Liver (tissue), 3 donors: ENCODE measurements at regions not wholly inside any gene's neighbourhood (a gene's known extent, or its start where the extent isn't known, plus 50 kb on each side); places are given as distances from the start of the nearest gene placed in this dataset.

Source experiments
- JUND ChIP-seq, 2 donors: IDR thresholded peaks; 2 replicates each; pipeline ENCODE4 v1.6.1; 2016; ENCODE audit warnings: antibody characterized with exemption in 2 of 2
- NR2F2 ChIP-seq: IDR thresholded peaks from 2 replicates; pipeline ENCODE4 v1.6.1; 2016; ENCODE audit warnings: antibody characterized with exemption
- YY1 ChIP-seq: IDR thresholded peaks from 2 replicates; pipeline ENCODE4 v1.6.1; 2016; ENCODE audit warnings: antibody characterized with exemption, mild to moderate bottlenecking
- TF ChIP-seq, protein P1 (sequence below): fragments of 150-350 bp; IDR thresholded peaks from 2 replicates; pipeline ENCODE4 v1.5.1; 2017; ENCODE audit warnings: improper control_type of control experiment, low read depth, low read length; ENCODE audit not compliant: missing input control
- TF ChIP-seq, protein P2 (sequence below): IDR thresholded peaks from 2 replicates; pipeline ENCODE4 v1.6.1; 2016; ENCODE audit warnings: antibody characterized with exemption
- TF ChIP-seq, protein P3 (sequence below): IDR thresholded peaks from 2 replicates; pipeline ENCODE4 v1.6.1; 2016; ENCODE audit warnings: antibody characterized with exemption
- TF ChIP-seq, protein P4 (sequence below): IDR thresholded peaks from 2 replicates; pipeline ENCODE4 v1.6.1; 2016; ENCODE audit warnings: antibody characterized with exemption, mild to moderate bottlenecking
- donor health status: healthy.
- donor health status: healthy.

- TF ChIP-seq, protein P1, sequence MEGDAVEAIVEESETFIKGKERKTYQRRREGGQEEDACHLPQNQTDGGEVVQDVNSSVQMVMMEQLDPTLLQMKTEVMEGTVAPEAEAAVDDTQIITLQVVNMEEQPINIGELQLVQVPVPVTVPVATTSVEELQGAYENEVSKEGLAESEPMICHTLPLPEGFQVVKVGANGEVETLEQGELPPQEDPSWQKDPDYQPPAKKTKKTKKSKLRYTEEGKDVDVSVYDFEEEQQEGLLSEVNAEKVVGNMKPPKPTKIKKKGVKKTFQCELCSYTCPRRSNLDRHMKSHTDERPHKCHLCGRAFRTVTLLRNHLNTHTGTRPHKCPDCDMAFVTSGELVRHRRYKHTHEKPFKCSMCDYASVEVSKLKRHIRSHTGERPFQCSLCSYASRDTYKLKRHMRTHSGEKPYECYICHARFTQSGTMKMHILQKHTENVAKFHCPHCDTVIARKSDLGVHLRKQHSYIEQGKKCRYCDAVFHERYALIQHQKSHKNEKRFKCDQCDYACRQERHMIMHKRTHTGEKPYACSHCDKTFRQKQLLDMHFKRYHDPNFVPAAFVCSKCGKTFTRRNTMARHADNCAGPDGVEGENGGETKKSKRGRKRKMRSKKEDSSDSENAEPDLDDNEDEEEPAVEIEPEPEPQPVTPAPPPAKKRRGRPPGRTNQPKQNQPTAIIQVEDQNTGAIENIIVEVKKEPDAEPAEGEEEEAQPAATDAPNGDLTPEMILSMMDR: no peak
- TF ChIP-seq JUND (IDR thresholded peaks at IDR 0.05) (no peak), YY1 (no peak), NR2F2 (no peak)
- TF ChIP-seq, protein P2, sequence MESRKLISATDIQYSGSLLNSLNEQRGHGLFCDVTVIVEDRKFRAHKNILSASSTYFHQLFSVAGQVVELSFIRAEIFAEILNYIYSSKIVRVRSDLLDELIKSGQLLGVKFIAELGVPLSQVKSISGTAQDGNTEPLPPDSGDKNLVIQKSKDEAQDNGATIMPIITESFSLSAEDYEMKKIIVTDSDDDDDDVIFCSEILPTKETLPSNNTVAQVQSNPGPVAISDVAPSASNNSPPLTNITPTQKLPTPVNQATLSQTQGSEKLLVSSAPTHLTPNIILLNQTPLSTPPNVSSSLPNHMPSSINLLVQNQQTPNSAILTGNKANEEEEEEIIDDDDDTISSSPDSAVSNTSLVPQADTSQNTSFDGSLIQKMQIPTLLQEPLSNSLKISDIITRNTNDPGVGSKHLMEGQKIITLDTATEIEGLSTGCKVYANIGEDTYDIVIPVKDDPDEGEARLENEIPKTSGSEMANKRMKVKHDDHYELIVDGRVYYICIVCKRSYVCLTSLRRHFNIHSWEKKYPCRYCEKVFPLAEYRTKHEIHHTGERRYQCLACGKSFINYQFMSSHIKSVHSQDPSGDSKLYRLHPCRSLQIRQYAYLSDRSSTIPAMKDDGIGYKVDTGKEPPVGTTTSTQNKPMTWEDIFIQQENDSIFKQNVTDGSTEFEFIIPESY: no peak
- TF ChIP-seq, protein P3, sequence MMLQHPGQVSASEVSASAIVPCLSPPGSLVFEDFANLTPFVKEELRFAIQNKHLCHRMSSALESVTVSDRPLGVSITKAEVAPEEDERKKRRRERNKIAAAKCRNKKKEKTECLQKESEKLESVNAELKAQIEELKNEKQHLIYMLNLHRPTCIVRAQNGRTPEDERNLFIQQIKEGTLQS: no peak
- TF ChIP-seq, protein P4, sequence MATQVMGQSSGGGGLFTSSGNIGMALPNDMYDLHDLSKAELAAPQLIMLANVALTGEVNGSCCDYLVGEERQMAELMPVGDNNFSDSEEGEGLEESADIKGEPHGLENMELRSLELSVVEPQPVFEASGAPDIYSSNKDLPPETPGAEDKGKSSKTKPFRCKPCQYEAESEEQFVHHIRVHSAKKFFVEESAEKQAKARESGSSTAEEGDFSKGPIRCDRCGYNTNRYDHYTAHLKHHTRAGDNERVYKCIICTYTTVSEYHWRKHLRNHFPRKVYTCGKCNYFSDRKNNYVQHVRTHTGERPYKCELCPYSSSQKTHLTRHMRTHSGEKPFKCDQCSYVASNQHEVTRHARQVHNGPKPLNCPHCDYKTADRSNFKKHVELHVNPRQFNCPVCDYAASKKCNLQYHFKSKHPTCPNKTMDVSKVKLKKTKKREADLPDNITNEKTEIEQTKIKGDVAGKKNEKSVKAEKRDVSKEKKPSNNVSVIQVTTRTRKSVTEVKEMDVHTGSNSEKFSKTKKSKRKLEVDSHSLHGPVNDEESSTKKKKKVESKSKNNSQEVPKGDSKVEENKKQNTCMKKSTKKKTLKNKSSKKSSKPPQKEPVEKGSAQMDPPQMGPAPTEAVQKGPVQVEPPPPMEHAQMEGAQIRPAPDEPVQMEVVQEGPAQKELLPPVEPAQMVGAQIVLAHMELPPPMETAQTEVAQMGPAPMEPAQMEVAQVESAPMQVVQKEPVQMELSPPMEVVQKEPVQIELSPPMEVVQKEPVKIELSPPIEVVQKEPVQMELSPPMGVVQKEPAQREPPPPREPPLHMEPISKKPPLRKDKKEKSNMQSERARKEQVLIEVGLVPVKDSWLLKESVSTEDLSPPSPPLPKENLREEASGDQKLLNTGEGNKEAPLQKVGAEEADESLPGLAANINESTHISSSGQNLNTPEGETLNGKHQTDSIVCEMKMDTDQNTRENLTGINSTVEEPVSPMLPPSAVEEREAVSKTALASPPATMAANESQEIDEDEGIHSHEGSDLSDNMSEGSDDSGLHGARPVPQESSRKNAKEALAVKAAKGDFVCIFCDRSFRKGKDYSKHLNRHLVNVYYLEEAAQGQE: no peak
These were observed 78.4 kb upstream of the UNC5B start for GRCh38 chr10:71133710-71134686.
